GM13977 (cell line): ENCODE measurements at regions not wholly inside any gene's neighbourhood (a gene's known extent, or its start where the extent isn't known, plus 50 kb on each side); places are given as distances from the start of the nearest gene placed in this dataset.

Experiments used
- DNase-seq: peaks from one replicate; pipeline ENCODE4 v3.0.0; 2012; ENCODE audit warnings: low spot score
- CTCF ChIP-seq: IDR thresholded peaks from 2 replicates; pipeline ENCODE4 v1.5.1; 2012; ENCODE audit warnings: mild to moderate bottlenecking, control low read depth; ENCODE audit not compliant: insufficient read depth; ENCODE audit errors: extremely low read depth, missing control alignments
- in situ Hi-C: fragments of 300-500 bp; cut with MboI; formaldehyde crosslinking; loops from one replicate; pipeline ENCODE4 v1.12.0; 2022; ENCODE audit warnings: low sequenced_read_pairs, low pct_unique_long_range_greater_than_20kb, mixed read lengths, inconsistent platforms; ENCODE audit not compliant: unreplicated experiment

DNA sequence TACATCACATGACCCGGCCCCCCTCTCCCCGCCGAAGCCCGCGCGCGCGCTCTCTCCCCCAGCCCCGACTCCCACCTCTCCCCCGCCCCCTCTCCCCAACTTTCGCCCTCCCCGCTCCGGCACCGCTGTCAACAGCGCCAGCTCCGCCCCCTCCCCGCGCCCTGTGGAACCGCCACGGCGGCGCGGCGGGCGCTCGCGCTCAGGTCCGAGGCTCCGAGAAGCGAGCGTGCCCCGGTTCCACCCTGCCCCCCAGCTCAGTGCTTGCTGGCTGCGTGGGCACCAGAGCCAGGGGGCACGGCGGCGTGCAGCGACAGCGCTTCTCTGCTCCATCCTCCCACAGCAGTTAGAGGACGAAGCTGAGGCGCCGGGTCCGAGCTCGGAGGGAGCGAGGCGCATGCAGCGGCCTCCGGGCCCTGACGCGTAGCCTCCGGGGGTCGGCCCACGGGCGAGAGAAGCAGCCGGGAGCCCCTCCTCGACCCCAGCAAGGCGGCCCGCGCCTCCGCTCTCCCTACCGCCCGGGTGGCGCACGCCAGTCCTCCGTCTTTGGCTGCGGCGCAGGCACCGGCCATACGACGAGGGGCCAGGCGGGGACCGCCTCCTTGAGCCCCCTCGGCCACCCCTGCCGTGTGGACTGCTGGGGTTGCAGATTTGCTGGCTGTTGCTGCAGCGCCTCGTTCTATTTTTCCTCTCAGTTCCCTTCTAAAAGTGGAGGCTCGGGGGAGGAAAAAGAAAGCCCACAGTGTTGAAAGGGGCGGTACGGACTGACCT lies 109.5 kb downstream of the KCNRG start:
- peak; percentile 67 for DNase-seq
- in situ Hi-C loops: no loop called here
- TF ChIP-seq CTCF: no peak

GRCh38 chr13:50125304-50125553 lies 110.0 kb downstream of the KCNRG start:
- peak; percentile 77 for DNase-seq
- TF ChIP-seq CTCF: no peak
- in situ Hi-C loops: no loop called here

GRCh38 chr13:50125554-50126262 lies 110.5 kb downstream of the KCNRG start:
- in situ Hi-C loops: no loop called here
- DNase-seq: peak; percentile 56
- no peak for TF ChIP-seq CTCF

GRCh38 chr13:50126263-50126992 lies 111.2 kb downstream of the KCNRG start:
- TF ChIP-seq CTCF: no peak
- in situ Hi-C loops: no loop called here
- no peak for DNase-seq

GRCh38 chr13:50126993-50127725 lies 111.9 kb downstream of the KCNRG start:
- peak; percentile 43 for DNase-seq
- in situ Hi-C loops: no loop called here
- TF ChIP-seq CTCF: no peak

- in situ Hi-C loops: no loop called here
- TF ChIP-seq CTCF: no peak
- DNase-seq: no peak
These were observed 112.6 kb downstream of the KCNRG start for GRCh38 chr13:50127726-50128291.
